B cell (primary cell): ENCODE measurements at regions not wholly inside any gene's neighbourhood (a gene's known extent, or its start where the extent isn't known, plus 50 kb on each side); places are given as distances from the start of the nearest gene placed in this dataset.

ENCODE experiments used
- CTCF ChIP-seq: fragments of 200-600 bp; IDR thresholded peaks from one replicate; pipeline ENCODE4 v1.8.0; 2022; ENCODE audit warnings: antibody characterized with exemption, mild to moderate bottlenecking
- EZH2 ChIP-seq: IDR thresholded peaks from 2 replicates; pipeline ENCODE4 v1.6.1; 2012; ENCODE audit warnings: borderline replicate concordance, low read depth, mild to moderate bottlenecking, moderate library complexity, low read length; ENCODE audit not compliant: insufficient read depth, poor library complexity, severe bottlenecking

GRCh38 chr3:83195243-83195642 lies 1433.8 kb upstream of the GBE1 start:
- TF ChIP-seq EZH2 (no peak), CTCF (no peak)
